ENCODE measurements at regions not wholly inside any gene's neighbourhood (a gene's known extent, or its start where the extent isn't known, plus 50 kb on each side); places are given as distances from the start of the nearest gene placed in this dataset.
A peak's percentile ranks its signal among the peaks of the same experiment; 100 is the strongest.

DNA sequence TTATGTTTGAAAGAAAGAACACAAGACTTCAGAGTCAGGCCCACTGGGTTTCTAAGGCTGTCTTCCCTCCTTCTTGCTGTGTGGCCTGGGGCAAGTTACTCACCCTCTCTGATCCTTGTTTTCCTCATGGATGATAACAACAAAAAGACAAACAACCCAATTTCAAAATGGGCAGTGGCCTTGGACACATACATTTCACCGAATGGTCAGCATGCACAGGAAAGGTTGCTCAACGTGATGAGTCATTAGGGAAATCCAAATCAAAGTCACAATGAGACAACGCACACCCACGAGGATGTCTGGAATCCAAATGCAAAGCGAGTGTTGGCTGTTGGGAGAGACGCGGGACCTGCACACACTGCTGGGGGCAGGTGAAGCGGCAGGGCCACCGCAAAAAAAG, 50.8 kb upstream of the PPP2R2C start:
- DNase-seq = peak in 1 of 10 donors; percentile 19
- intact Hi-C loops (cut with DNase I) = no loop called here

DNA sequence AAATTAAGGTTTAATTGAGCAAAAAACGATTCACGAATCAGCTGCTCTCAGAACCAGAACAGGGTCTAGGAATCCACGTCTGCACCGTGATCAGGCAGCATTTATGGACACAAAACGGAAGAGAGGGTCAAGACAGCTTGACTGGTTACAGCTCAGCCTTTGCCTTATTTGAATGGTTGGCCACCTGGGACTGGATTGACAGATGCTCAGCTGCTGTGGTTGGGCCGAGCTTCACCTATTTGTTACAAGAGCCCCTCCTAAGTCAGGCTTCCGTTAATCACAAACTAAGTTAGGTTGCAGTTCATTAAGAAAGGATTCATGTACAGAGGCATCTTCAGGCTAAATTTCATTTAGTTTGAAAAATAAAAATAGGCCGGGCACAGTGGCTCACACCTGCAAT, 50.6 kb upstream of the MAN2B2 start:
- DNase-seq = peak in 1 of 10 donors; percentile 5
- intact Hi-C loops (cut with DNase I) = no loop called here
